Natural killer cell (primary cell): ENCODE measurements at regions not wholly inside any gene's neighbourhood (a gene's known extent, or its start where the extent isn't known, plus 50 kb on each side); places are given as distances from the start of the nearest gene placed in this dataset.

Experiments used
- ATAC-seq, 3 donors: fragments of 150-1000 bp in 2 of 3; fragments of 200-7000 bp in 1 of 3; cut with Tn5 transposase; 1 replicate in 1 of 3; 2 replicates in 2 of 3; pipeline ENCODE4 v1.10.0; 2021; ENCODE audit warnings: mild to moderate bottlenecking in 2 of 3, moderate library complexity in 2 of 3
- DNase-seq, 2 donors: peaks; one replicate each; pipeline versions ENCODE4 v3.0.0 to v3.0.0-alpha.2; 2013 to 2021; ENCODE audit warnings: mixed read lengths in 1 of 2
- H3K27ac ChIP-seq: one replicate; pipeline ENCODE4 v1.5.1; 2013; ENCODE audit warnings: mild to moderate bottlenecking, low read length
- H3K27me3 ChIP-seq: one replicate; pipeline ENCODE4 v1.6.1; 2013; ENCODE audit warnings: low read length; ENCODE audit not compliant: control insufficient read depth, insufficient read depth
- H3K36me3 ChIP-seq: one replicate; pipeline ENCODE4 v1.6.1; 2013; ENCODE audit warnings: low read length; ENCODE audit not compliant: control insufficient read depth, insufficient read depth
- H3K4me1 ChIP-seq: one replicate; pipeline ENCODE4 v1.6.1; 2013; ENCODE audit warnings: low read length; ENCODE audit not compliant: control insufficient read depth, insufficient read depth
- H3K4me3 ChIP-seq: one replicate; pipeline ENCODE4 v1.5.1; 2013; ENCODE audit warnings: low read length
- H3K9me3 ChIP-seq: one replicate; pipeline ENCODE4 v1.6.1; 2013; ENCODE audit warnings: low read length; ENCODE audit not compliant: control insufficient read depth, insufficient read depth
- H3K27ac Mint-ChIP-seq, 2 donors: one replicate each; pipeline ENCODE4 v1.8.0; 2022; ENCODE audit warnings: mild to moderate bottlenecking in 2 of 2, mixed read lengths in 2 of 2, moderate library complexity in 1 of 2
- H3K27me3 Mint-ChIP-seq, 2 donors: one replicate each; pipeline ENCODE4 v1.8.0; 2022; ENCODE audit warnings: low read depth in 2 of 2, mixed read lengths in 2 of 2
- H3K36me3 Mint-ChIP-seq: one replicate; pipeline ENCODE4 v1.8.0; 2022; ENCODE audit warnings: mixed read lengths
- H3K4me1 Mint-ChIP-seq, 2 donors: one replicate each; pipeline ENCODE4 v1.8.0; 2022; ENCODE audit warnings: mixed read lengths in 2 of 2
- H3K4me3 Mint-ChIP-seq: one replicate; pipeline ENCODE4 v1.8.0; 2022; ENCODE audit warnings: mild to moderate bottlenecking, moderate library complexity, mixed read lengths
- H3K9me3 Mint-ChIP-seq, 2 donors: one replicate each; pipeline ENCODE4 v1.8.0; 2022; ENCODE audit warnings: mixed read lengths in 2 of 2
- CTCF ChIP-seq: fragments of 200-600 bp; IDR thresholded peaks from one replicate; pipeline ENCODE4 v1.8.0; 2022; ENCODE audit warnings: antibody characterized with exemption
- WGBS: methylation state at CpG from one replicate; pipeline ENCODE4 v1.1.7; 2013; ENCODE audit warnings: missing lambda C conversion rate; ENCODE audit not compliant: insufficient coverage; 5-methylcytosine and 5-hydroxymethylcytosine counted together
- intact Hi-C: fragments of 100-400 bp; cut with micrococcal nuclease; formaldehyde crosslinking; loops from one replicate; pipeline ENCODE4 v1.14.2; 2022

GRCh38 chr6:85110943-85111342 lies 338.9 kb upstream of the NT5E start:
- Histone ChIP-seq H3K4me1 (no peaks in the 10 kb centered on the region), H3K36me3 (no peaks in the 10 kb centered on the region), H3K27ac (no peak overlapping the region), H3K4me3 (no peak overlapping the region), H3K27me3 (no peaks in the 10 kb centered on the region), H3K9me3 (no peaks in the 10 kb centered on the region)
- H3K36me3 Mint-ChIP-seq = no peaks in the 10 kb centered on the region
- DNase-seq (no peak), ATAC-seq (no peak)
- no peak for TF ChIP-seq CTCF
- no peak overlapping the region for H3K27ac Mint-ChIP-seq
- no peak overlapping the region for H3K4me3 Mint-ChIP-seq
- 76% methylated on average over 2 of the region's 2 CpGs for WGBS
- no peaks in the 10 kb centered on the region for H3K4me1 Mint-ChIP-seq
- intact Hi-C loops = no loop called here
- no peaks in the 10 kb centered on the region for H3K27me3 Mint-ChIP-seq
- peaks cover 8 to 9% of the 10 kb centered on the region in 2 donors for H3K9me3 Mint-ChIP-seq

GRCh38 chr6:85107701-85108100 lies 342.2 kb upstream of the NT5E start:
- intact Hi-C loops = no loop called here
- H3K4me1 ChIP-seq = no peaks in the 10 kb centered on the region
- Mint-ChIP-seq H3K36me3 (no peaks in the 10 kb centered on the region), H3K9me3 (peaks cover 11 to 18% of the 10 kb centered on the region in 2 donors), H3K4me1 (no peaks in the 10 kb centered on the region), H3K4me3 (no peak overlapping the region), H3K27me3 (no peaks in the 10 kb centered on the region), H3K27ac (no peak overlapping the region)
- WGBS = 70% methylated on average over 1 of the region's 1 CpG
- no peaks in the 10 kb centered on the region for H3K27me3 ChIP-seq
- H3K9me3 ChIP-seq = no peaks in the 10 kb centered on the region
- ATAC-seq (no peak), DNase-seq (no peak)
- H3K27ac ChIP-seq = no peak overlapping the region
- no peak for TF ChIP-seq CTCF
- H3K36me3 ChIP-seq = no peaks in the 10 kb centered on the region
- no peak overlapping the region for H3K4me3 ChIP-seq

GRCh38 chr6:85096976-85097375 lies 332.6 kb upstream of the TBX18 start:
- DNase-seq = no peak
- Histone ChIP-seq H3K36me3 (no peaks in the 10 kb centered on the region), H3K9me3 (peaks cover 3% of the 10 kb centered on the region), H3K4me1 (no peaks in the 10 kb centered on the region), H3K27me3 (no peaks in the 10 kb centered on the region), H3K27ac (no peak overlapping the region), H3K4me3 (no peak overlapping the region)
- 87% methylated on average over 5 of the region's 5 CpGs for WGBS
- peaks cover 13 to 35% of the 10 kb centered on the region in 2 donors for H3K9me3 Mint-ChIP-seq
- no peak for TF ChIP-seq CTCF
- H3K27ac Mint-ChIP-seq = no peak overlapping the region
- no peak for ATAC-seq
- H3K36me3 Mint-ChIP-seq = no peaks in the 10 kb centered on the region
- intact Hi-C loops = no loop called here
- no peaks in the 10 kb centered on the region for H3K27me3 Mint-ChIP-seq
- H3K4me3 Mint-ChIP-seq = no peak overlapping the region
- H3K4me1 Mint-ChIP-seq = no peaks in the 10 kb centered on the region

GRCh38 chr6:85092226-85092625 lies 327.8 kb upstream of the TBX18 start:
- Histone ChIP-seq H3K27ac (no peak overlapping the region), H3K4me3 (no peak overlapping the region), H3K36me3 (no peaks in the 10 kb centered on the region), H3K9me3 (peaks cover 3% of the 10 kb centered on the region), H3K27me3 (no peaks in the 10 kb centered on the region), H3K4me1 (no peaks in the 10 kb centered on the region)
- ATAC-seq (no peak), DNase-seq (no peak)
- Mint-ChIP-seq H3K27me3 (no peaks in the 10 kb centered on the region), H3K4me1 (no peaks in the 10 kb centered on the region), H3K36me3 (no peaks in the 10 kb centered on the region), H3K4me3 (no peak overlapping the region), H3K9me3 (peaks cover 15 to 26% of the 10 kb centered on the region in 2 donors), H3K27ac (no peak overlapping the region)
- intact Hi-C loops = no loop called here
- no peak for TF ChIP-seq CTCF
- no CpG with 5 or more reads among the region's 1 CpG for WGBS
